ENCODE measurements at regions not wholly inside any gene's neighbourhood (a gene's known extent, or its start where the extent isn't known, plus 50 kb on each side); places are given as distances from the start of the nearest gene placed in this dataset.

DNA sequence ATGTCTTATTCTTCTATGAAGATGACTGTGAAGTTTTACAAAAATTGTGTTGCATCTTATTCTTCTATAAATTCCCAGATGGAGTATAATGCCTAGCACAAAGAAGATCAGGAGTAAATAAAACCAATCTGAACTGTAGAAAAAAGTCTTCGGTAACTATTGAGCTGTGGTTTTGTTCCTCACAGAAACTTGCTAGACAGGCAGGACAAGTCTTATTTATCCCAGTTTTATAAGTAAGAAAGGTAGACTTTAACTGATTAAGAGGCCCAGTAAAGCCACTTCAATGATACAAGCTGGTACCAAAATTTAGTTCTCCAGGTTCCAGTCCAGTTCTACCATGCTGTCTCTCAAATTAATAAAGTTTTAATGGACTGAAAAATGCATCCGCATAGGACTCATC lies 526.7 kb upstream of the SETBP1 start:
- Histone ChIP-seq H3K9ac (ENCODE audit: low read length) (no peak overlapping the region), H2AFZ (ENCODE audit: low read depth, low read length, severe bottlenecking) (no peak overlapping the region), H3K79me2 (ENCODE audit: insufficient read depth, low read length) (no peaks in the 10 kb centered on the region), H4K20me1 (ENCODE audit: low read depth, low read length) (no peaks in the 10 kb centered on the region), H3K9me2 (replicated peaks; ENCODE audit: insufficient read depth, low read length) (no peaks in the 10 kb centered on the region), H3K27me3 (ENCODE audit: low read length) (no peaks in the 10 kb centered on the region), H3K27ac (ENCODE audit: low read depth, low read length) (no peak overlapping the region), H3K4me3 (ENCODE audit: insufficient read depth, low read length, poor library complexity, severe bottlenecking) (no peak overlapping the region), H3K36me3 (ENCODE audit: low read length) (no peaks in the 10 kb centered on the region), H3K9me3 (ENCODE audit: insufficient read depth, low read length) (no peaks in the 10 kb centered on the region), H3K4me2 (ENCODE audit: low read depth, low read length, poor library complexity, severe bottlenecking) (no peak overlapping the region), H3F3A (ENCODE audit: insufficient read depth) (no peaks in the 10 kb centered on the region)
- TF ChIP-seq, protein P1, sequence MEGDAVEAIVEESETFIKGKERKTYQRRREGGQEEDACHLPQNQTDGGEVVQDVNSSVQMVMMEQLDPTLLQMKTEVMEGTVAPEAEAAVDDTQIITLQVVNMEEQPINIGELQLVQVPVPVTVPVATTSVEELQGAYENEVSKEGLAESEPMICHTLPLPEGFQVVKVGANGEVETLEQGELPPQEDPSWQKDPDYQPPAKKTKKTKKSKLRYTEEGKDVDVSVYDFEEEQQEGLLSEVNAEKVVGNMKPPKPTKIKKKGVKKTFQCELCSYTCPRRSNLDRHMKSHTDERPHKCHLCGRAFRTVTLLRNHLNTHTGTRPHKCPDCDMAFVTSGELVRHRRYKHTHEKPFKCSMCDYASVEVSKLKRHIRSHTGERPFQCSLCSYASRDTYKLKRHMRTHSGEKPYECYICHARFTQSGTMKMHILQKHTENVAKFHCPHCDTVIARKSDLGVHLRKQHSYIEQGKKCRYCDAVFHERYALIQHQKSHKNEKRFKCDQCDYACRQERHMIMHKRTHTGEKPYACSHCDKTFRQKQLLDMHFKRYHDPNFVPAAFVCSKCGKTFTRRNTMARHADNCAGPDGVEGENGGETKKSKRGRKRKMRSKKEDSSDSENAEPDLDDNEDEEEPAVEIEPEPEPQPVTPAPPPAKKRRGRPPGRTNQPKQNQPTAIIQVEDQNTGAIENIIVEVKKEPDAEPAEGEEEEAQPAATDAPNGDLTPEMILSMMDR (IDR thresholded peaks at IDR 0.05; ENCODE audit: insufficient read depth, low read length, poor library complexity, severe bottlenecking) = no peak
- TF ChIP-seq EZH2phosphoT487 (conservative IDR thresholded peaks at IDR 0.05; ENCODE audit: low read length) = no peak

DNA sequence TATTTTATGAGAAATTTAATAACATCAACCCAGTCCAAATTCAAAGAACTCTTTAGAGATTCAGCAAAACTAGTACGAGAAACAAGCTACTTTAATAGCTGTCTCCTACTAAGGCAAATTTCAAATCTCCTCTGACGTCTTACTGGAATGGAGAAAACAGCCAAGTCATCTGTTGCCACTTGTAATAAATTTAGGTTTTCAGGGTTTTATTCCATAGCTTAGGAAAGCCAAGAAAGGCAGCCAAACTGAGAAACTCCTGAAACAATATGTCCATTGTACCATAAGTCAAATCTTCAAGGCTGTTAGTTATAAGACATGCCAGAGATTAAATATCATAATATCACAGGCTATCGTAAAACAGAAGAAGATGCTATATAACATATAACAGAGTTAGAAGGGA lies 524.6 kb upstream of the SETBP1 start:
- no peak for TF ChIP-seq EZH2phosphoT487 (conservative IDR thresholded peaks at IDR 0.05; ENCODE audit: low read length)
- TF ChIP-seq, protein P1 (IDR thresholded peaks at IDR 0.05; ENCODE audit: insufficient read depth, low read length, poor library complexity, severe bottlenecking) = no peak
- Histone ChIP-seq H3K27me3 (ENCODE audit: low read length) (no peaks in the 10 kb centered on the region), H3K9ac (ENCODE audit: low read length) (no peak overlapping the region), H3K36me3 (ENCODE audit: low read length) (no peaks in the 10 kb centered on the region), H3K9me2 (replicated peaks; ENCODE audit: insufficient read depth, low read length) (no peaks in the 10 kb centered on the region), H3K4me2 (ENCODE audit: low read depth, low read length, poor library complexity, severe bottlenecking) (no peak overlapping the region), H3K27ac (ENCODE audit: low read depth, low read length) (no peak overlapping the region), H2AFZ (ENCODE audit: low read depth, low read length, severe bottlenecking) (no peak overlapping the region), H3K79me2 (ENCODE audit: insufficient read depth, low read length) (no peaks in the 10 kb centered on the region), H3K9me3 (ENCODE audit: insufficient read depth, low read length) (no peaks in the 10 kb centered on the region), H4K20me1 (ENCODE audit: low read depth, low read length) (no peaks in the 10 kb centered on the region), H3F3A (ENCODE audit: insufficient read depth) (no peaks in the 10 kb centered on the region), H3K4me3 (ENCODE audit: insufficient read depth, low read length, poor library complexity, severe bottlenecking) (no peak overlapping the region)

DNA sequence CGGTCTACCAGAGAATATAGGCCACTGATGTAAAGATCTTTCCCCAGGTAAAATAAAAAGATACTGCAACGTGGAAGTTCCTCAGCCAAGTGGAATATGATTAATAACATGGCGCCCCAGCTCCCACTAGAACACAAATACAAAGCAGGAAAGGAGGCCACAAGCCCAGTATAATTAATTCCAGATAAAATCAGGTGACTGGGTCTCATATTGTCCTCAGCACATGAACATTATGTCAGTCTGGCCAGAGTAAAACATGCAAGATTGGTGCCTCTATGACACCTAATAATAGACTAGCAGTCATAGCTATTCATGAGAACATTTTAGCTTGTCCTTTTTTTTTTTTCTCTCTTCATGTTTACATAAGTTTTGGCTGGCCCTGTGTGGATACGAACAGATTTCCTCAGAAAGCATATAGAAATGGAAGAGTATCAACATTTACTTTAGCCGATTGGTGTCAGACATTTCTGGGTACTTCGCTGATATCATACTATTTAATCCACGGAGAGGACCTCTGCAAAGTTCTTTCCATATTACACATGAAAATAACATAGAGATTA lies 523.8 kb upstream of the SETBP1 start:
- Histone ChIP-seq H3K79me2 (ENCODE audit: insufficient read depth, low read length) (no peaks in the 10 kb centered on the region), H3K36me3 (ENCODE audit: low read length) (no peaks in the 10 kb centered on the region), H3K9me3 (ENCODE audit: insufficient read depth, low read length) (no peaks in the 10 kb centered on the region), H3K4me2 (ENCODE audit: low read depth, low read length, poor library complexity, severe bottlenecking) (no peak overlapping the region), H3K27ac (ENCODE audit: low read depth, low read length) (no peak overlapping the region), H3K27me3 (ENCODE audit: low read length) (no peaks in the 10 kb centered on the region), H3K9ac (ENCODE audit: low read length) (no peak overlapping the region), H3F3A (ENCODE audit: insufficient read depth) (no peaks in the 10 kb centered on the region), H4K20me1 (ENCODE audit: low read depth, low read length) (no peaks in the 10 kb centered on the region), H2AFZ (ENCODE audit: low read depth, low read length, severe bottlenecking) (no peak overlapping the region), H3K4me3 (ENCODE audit: insufficient read depth, low read length, poor library complexity, severe bottlenecking) (no peak overlapping the region), H3K9me2 (replicated peaks; ENCODE audit: insufficient read depth, low read length) (no peaks in the 10 kb centered on the region)
- no peak for TF ChIP-seq EZH2phosphoT487 (conservative IDR thresholded peaks at IDR 0.05; ENCODE audit: low read length)
- TF ChIP-seq, protein P1 (IDR thresholded peaks at IDR 0.05; ENCODE audit: insufficient read depth, low read length, poor library complexity, severe bottlenecking) = no peak

All from SU-DHL-6 (cell line).